Kidney capillary endothelial cell (primary cell): ENCODE measurements at regions not wholly inside any gene's neighbourhood (a gene's known extent, or its start where the extent isn't known, plus 50 kb on each side); places are given as distances from the start of the nearest gene placed in this dataset.
"Not testable (repeated sequence)": the region's sequence is repeated elsewhere in the genome, so short reads cannot be mapped to it uniquely, and the experiment has no call there.

Experiments used
- DNase-seq: peaks from one replicate; pipeline ENCODE4 v3.0.0-alpha.2; 2018; ENCODE audit warnings: low spot score

GRCh38 chr4:65265526-65265925 lies 404.8 kb downstream of the EPHA5 start:
- no peak for DNase-seq

DNA sequence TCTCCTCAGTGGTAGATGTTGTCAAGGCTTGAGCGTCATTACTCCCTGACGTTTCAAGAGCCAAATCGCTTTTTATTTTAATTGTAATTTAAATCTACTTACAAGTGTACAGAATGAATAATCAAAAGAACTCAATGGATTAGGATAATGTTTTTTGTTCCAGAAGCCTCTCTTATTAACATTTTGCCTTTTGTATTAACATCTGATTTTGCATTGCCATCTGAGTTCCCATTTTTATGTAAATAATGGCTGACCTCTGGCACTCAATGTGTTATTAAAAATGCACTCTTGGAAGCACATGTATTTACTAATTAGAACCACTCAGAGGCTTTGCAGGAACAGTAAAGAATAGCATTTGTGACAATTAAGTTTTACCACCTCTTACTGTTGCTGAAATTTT lies 411.0 kb downstream of the EPHA5 start:
- no peak for DNase-seq

- DNase-seq: no peak
Measured at GRCh38 chr4:65250916-65251315, 419.4 kb downstream of the EPHA5 start.

DNA sequence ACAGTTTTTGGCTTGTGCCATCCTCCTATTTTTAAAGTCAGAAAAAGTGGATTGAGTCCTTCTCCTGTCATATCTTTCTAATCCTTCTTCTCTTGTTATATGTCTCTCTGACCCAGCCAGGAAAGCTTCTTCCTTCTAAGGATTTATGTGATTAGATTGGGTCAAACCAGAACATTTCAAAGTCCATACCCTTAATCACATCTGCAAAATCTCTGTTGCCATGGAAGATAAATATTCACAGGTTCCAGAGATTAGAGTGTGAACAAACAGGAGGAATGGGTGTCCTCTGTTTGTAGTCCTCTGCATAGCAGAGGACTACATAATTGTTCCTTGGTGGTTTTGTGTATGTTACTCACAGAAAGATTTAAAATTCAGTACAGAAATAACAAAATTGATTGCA lies 421.2 kb downstream of the EPHA5 start:
- DNase-seq: no peak

- no peak for DNase-seq
Measured at GRCh38 chr4:65242156-65242846, 428.0 kb downstream of the EPHA5 start.

DNA sequence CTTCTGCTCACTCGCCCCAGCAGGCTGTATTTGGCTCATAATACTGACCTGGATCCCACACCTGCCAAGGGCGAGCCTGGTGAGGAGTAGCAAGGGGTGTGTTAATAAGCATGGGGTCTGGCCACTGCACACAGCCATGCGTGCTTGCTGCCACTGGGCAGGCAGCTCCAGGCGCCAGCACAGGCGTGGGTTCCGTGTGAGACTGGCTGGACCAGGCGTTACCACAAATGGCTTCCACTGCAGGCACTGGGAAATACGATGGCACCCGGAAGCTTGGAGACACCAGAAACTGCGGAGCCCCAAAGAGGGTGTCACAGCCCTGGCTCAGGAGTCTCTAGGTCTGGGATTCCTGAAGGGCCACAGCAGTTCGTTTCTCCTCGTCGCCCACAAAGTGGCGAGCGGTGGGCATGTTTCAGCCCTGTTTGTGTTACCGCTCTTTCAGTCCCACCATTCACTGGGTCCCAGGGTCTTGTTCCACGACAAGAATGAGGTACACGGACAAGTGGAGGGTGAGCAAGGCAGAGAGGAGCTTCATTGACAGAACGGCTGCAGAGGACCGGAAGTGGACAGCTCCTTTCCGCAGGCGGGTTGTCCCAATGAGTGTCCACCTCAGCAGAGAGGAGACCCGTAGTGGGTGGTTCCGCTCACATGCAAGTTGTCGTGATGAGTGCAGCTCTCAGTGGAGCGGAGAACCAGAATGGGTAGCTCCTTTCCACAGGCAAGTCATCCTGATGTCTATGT lies 428.9 kb downstream of the EPHA5 start:
- no peak for DNase-seq

DNA sequence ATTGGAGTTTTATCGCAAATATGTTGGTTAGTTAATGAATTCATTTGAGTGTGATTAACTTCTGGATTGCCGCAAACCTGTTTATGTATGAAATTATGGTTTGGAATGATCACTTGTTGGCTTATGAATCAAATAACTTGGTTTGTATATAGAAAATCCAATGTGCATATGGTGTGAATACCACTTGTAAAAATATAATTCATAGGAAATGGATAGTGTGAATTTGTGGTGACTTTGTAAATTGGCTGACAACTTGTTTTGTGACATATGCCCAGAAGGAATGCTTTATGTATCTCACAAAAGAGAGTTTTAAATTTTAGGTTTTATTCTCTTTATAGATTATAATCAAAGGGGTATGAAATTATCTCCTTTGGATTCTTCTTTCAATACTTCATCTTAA lies 436.2 kb downstream of the EPHA5 start:
- DNase-seq: no peak

- DNase-seq: no peak
Measured at GRCh38 chr4:65227628-65228027, 442.7 kb downstream of the EPHA5 start.

- DNase-seq: no peak
Measured at GRCh38 chr4:65223601-65224000, 446.7 kb downstream of the EPHA5 start.

GRCh38 chr4:65223074-65223473 lies 447.2 kb downstream of the EPHA5 start:
- DNase-seq: not testable (repeated sequence)

DNA sequence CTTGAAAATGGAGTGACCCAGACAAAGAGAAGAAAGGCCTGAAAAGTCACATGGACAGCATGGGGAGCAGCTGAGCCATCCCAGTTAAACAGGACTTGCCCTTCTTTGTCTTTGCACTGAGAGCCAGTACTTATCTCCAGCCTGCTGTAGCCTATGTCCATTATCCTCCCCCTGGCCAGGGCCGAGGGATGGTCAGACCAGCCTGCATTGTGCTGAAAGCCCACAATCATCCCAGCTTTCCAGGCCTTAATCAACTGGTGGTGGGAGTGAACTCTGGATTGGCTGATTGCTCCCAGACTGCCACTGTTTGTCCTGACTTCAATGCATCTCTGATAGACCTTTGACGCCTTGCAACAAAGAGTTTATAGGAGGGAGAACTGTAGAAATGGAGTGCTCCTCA lies 453.1 kb downstream of the EPHA5 start:
- no peak for DNase-seq

DNA sequence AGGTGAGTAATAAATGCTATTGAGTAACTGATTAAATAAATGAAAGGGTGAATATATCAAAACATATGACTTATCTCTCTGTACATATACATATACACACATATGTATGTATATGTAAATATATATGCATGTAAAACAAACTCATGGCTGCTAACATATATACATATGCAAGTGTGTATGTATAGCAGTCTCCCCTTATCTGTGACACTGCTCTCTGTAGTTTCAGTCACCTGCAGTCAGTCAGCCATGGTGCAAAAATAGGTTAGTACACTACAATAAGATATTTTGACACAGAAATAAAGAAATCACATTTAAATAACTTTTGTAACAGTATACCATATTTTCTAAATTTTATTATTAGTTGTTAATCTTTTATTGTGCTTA lies 467.4 kb downstream of the EPHA5 start:
- DNase-seq: no peak

DNA sequence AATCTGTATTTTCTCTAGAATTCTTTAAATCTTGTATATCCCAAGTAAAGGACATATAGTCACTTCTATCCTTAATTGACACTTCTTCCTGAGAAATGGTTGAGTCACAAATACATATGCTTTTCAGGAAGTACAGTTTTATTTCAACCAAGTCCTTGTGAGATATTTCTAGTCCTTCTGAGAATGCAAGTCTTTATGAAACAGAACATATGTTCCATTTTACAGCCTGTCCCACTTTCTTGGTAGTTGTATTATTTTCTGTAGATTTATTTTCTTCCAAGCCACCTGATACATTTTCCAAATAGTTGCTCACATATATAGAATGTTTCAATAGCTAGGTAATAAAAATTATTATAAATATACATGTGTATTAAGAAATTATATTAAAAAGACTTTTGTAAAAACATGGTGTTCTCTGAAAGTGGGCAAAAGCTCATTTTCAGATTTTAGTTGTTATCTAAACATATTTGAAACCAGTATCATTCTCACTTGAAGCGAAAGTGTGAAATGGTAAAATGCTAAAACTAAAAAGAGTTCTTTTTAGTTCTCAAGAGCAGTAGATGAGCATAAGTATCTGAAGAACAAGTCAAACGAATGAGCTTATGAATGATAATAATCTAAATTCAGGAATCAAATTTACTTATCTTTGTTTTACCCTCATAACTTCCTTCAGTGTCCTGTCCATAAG lies 468.0 kb downstream of the EPHA5 start:
- DNase-seq: no peak

DNA sequence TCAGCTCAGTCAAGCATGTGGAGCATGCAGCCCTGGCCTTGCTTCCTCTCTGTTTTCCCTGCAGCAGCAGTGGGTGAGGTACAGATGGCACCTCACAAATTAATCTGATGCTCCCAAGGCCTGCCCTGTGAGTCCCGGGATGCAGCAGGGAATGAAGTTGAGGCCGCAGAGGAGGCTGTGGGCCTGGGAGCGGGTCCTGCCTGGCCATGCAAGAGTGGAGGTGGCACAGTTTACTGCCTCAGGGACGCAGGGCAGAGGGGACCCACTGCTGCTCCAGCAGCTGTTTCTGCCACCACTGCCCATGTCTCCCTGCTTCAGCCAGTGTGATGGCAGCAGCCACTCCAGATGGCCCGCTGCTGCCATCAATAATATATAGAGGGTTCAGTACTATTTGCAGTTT lies 474.6 kb downstream of the EPHA5 start:
- DNase-seq: no peak

- DNase-seq: no peak
Measured at GRCh38 chr4:65195002-65195401, 475.3 kb downstream of the EPHA5 start.

DNA sequence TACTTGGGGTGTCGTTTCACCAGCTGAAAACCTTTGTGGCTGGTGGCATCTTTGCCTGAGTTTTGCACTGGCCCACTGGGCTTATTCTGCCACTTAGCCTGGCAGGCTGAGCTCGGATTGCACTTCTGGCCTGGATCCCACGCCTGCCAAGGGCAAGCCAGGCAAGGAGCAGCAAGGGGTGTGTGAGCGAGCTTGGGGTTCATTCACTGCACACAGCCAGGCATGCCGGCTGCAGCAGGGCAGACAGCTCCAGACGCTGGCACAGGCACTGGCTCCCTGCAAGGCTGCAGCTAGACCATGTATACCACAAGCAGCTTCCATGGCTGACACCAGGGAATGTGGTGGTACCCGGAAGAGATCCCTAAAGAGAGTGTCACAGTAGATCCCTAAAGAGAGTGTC lies 476.3 kb downstream of the EPHA5 start:
- no peak for DNase-seq

DNA sequence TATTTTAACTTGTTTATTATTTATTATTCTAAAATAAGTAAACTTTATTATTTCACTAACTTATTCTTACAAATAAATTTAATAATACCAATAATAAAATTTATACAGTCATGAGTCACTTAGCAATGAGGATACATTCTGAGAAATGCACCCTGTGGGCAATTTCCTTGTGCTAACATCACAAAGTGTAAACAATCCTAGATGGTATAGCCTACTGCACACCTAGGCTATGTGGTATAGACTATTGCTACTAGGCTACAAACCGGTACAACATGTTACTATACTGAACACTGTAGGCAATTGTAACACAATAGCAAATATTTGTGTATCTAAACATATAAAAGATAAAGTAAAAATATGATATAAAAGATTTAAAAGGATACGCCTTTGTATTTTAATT lies 479.5 kb downstream of the EPHA5 start:
- DNase-seq: no peak

DNA sequence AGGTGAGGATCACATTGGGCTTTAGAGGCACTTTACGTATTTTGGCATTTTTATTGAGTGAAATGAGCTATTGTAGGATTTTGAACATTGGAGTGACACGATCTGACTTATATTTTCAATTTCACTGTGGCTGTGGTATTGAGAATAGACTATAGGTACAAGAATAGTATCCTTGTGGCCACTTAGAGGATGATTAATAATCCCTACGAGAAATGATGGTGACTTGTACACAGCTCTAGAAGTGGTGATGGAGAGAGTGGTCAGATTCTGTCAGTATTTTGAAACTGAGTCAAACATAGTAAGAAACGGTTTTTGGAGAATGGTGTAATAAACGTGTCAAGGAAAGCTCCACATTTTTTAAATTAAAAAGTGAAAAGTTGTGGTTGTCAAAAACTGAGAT lies 494.7 kb downstream of the EPHA5 start:
- DNase-seq: no peak

- no peak for DNase-seq
Measured at GRCh38 chr4:65170768-65171514, 499.3 kb downstream of the EPHA5 start.

DNA sequence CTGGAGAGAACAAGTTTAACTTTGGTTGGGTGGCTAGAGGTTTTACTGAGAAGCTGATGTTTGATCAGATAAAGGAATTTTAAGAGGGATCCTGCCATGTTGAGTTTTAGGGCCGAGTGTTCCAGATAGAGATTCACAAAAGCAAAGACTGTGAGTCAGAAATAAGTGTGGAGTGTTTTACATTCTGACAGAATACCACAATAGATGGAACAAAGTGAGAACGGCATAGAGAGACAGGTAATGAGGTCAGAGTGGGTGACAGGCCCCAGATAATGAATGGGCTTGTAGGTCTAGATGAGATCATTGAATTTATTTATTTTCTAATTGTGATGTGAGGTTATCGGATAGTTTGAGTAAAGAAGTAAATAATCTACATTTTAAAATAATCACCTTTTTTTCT lies 502.6 kb downstream of the EPHA5 start:
- no peak for DNase-seq

- DNase-seq: no peak
Measured at GRCh38 chr4:65152205-65152604, 518.1 kb downstream of the EPHA5 start.

DNA sequence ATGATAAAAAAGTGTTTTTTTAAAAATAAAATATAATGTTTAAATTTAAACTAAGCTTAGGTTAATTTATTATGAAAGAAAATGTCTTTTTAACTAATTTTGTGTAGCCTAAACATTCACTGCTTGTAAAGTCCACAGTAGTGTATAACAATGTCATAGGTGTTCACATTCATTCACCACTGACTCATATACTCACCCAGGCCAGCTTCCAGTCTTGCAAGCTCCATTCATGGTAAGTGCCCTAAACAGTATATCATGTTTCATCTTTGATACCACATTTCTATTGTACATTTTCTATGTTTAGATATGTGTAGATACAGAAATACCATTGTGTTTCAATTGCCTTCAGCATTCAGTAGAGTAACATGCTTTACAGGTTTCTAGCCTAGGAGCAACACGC lies 530.3 kb downstream of the EPHA5 start:
- DNase-seq: no peak

- DNase-seq: no peak
Measured at GRCh38 chr4:65126200-65126599, 544.1 kb downstream of the EPHA5 start.
